ENCODE measurements at regions not wholly inside any gene's neighbourhood (a gene's known extent, or its start where the extent isn't known, plus 50 kb on each side); places are given as distances from the start of the nearest gene placed in this dataset.

DNA sequence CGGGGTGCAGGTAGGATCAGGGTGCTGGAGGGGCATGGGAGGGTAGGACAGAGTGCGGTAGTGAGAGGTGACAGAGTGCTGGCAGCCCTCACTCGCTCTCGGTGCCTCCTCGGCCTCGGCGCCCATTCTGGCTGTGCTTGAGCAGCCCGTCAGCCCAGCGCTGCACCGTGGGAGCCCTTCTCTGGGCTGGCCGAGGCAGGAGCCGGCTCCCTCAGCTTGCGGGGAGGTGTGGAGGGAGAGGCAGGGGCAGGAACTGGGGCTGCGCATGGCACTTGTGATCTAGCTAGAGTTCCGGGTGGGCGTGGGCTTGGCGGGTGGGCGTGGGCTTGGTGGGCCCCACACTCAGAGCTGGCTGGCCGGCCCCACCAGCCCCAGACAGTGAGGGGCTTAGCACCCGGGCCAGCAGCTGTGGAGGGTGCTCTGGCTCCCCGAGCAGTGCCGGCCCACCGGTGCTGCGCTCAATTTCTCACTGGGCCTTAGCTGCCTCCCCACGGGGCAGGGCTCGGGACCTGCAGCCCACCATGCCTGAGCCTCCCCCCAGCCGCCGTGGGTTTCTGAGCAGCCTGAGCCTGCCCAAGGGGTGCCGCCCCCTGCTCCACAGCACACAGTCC lies 112.8 kb upstream of the DUSP22 start:
- TF ChIP-seq, protein P1, sequence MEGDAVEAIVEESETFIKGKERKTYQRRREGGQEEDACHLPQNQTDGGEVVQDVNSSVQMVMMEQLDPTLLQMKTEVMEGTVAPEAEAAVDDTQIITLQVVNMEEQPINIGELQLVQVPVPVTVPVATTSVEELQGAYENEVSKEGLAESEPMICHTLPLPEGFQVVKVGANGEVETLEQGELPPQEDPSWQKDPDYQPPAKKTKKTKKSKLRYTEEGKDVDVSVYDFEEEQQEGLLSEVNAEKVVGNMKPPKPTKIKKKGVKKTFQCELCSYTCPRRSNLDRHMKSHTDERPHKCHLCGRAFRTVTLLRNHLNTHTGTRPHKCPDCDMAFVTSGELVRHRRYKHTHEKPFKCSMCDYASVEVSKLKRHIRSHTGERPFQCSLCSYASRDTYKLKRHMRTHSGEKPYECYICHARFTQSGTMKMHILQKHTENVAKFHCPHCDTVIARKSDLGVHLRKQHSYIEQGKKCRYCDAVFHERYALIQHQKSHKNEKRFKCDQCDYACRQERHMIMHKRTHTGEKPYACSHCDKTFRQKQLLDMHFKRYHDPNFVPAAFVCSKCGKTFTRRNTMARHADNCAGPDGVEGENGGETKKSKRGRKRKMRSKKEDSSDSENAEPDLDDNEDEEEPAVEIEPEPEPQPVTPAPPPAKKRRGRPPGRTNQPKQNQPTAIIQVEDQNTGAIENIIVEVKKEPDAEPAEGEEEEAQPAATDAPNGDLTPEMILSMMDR (IDR thresholded peaks at IDR 0.05; ENCODE audit: low read depth, low read length) = no peak
- TF ChIP-seq POLR2A (IDR thresholded peaks at IDR 0.05; ENCODE audit: extremely low read depth, insufficient read length) = no peak
